ENCODE measurements at regions not wholly inside any gene's neighbourhood (a gene's known extent, or its start where the extent isn't known, plus 50 kb on each side); places are given as distances from the start of the nearest gene placed in this dataset.
"Not testable (repeated sequence)": the region's sequence is repeated elsewhere in the genome, so short reads cannot be mapped to it uniquely, and the experiment has no call there.

DNA sequence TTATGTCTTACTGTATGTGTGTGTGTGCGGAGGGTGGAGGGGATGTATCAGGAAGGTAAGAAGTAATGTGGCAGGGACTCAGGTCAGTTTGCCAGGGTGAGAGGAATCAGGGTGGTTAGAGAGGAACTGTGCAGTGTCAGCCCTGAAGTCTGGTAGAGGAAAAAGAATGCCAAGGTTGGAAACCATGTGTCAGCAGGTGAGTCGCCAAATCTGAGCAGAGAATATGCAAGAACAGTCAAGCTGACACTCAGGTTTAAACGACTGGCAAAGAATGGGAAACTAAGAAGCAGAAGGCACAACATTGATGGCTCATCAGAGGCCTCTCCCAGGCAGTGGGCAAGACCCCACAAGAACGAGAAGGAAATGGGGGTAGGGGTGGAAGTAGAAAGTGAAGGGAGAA is 107.5 kb upstream of the TBX18 start:
- H3K27ac Mint-ChIP-seq: no peak overlapping the region
- no peaks in the 10 kb centered on the region for H3K27me3 Mint-ChIP-seq
- H3K9me3 Mint-ChIP-seq: no peaks in the 10 kb centered on the region
- H3K4me1 Mint-ChIP-seq: no peaks in the 10 kb centered on the region
- H3K36me3 Mint-ChIP-seq (ENCODE audit: low read depth): no peaks in the 10 kb centered on the region
- DNase-seq (no peak), ATAC-seq (no peak)
- no peak overlapping the region for H3K4me3 Mint-ChIP-seq

DNA sequence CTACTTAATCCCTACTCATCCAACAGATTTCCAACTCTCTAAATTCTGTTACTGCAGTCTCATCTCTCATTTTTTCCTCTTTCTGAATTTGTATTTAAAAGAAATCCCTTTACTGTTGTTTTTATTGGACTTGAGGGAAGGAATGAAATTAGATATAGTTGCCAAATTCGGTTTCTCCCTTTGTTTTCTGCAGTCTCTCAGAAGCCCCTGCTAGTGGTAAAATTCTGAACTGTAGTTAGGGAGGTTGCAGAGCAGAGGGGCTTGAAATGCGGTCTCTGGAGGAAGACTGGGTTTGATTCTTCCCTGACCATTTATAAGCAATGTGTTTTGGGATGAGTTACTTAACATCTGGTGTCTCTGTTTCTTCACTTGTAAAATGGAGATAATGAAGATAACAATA is 106.3 kb upstream of the TBX18 start:
- Mint-ChIP-seq H3K27ac (no peak overlapping the region), H3K27me3 (no peaks in the 10 kb centered on the region), H3K4me3 (no peak overlapping the region), H3K4me1 (no peaks in the 10 kb centered on the region), H3K36me3 (ENCODE audit: low read depth) (no peaks in the 10 kb centered on the region), H3K9me3 (no peaks in the 10 kb centered on the region)
- no peak for ATAC-seq
- no peak for DNase-seq

DNA sequence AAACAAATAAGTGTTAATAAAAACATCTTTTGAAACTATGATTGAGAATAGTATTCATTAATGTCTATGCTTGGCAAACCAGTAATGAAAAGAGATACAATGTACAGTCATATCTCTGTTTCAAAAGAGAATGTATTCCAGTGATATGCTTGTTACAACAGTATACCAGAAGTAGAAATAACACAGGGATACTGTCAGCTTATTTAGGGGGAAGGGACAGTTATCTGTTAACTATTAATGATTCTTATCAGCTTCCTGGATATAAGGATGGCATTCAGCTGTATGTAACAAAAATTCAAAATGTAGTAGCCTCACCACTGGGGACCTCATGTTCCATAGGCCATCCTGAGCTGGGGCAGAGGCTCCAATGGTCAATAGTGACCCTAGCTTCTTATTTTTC is 103.8 kb upstream of the TBX18 start:
- Mint-ChIP-seq H3K36me3 (ENCODE audit: low read depth) (no peaks in the 10 kb centered on the region), H3K4me1 (no peaks in the 10 kb centered on the region), H3K27me3 (no peaks in the 10 kb centered on the region), H3K9me3 (no peaks in the 10 kb centered on the region), H3K4me3 (no peak overlapping the region), H3K27ac (no peak overlapping the region)
- DNase-seq (no peak), ATAC-seq (no peak)

DNA sequence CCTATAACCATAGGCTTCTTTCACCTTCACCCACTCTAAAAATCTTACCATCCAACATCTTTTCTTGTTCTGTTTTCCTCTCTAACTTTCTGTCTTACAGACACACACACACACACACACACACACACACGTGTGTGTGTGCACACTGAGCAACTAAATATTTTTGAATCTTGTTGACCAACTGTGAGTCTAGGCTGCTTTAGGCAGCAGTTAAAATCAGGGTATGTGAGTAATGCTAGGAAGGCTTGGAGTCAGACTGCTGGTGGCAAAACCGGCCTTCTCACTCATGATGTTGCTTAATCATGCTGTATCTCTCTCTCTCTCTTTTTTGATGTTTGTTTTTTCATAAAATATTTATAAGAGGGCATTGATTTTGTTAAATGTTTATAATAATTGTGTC is 103.1 kb upstream of the TBX18 start:
- H3K4me1 Mint-ChIP-seq: no peaks in the 10 kb centered on the region
- no peak overlapping the region for H3K27ac Mint-ChIP-seq
- H3K36me3 Mint-ChIP-seq (ENCODE audit: low read depth): no peaks in the 10 kb centered on the region
- no peak overlapping the region for H3K4me3 Mint-ChIP-seq
- H3K27me3 Mint-ChIP-seq: no peaks in the 10 kb centered on the region
- no peaks in the 10 kb centered on the region for H3K9me3 Mint-ChIP-seq
- ATAC-seq (no peak), DNase-seq (no peak)

DNA sequence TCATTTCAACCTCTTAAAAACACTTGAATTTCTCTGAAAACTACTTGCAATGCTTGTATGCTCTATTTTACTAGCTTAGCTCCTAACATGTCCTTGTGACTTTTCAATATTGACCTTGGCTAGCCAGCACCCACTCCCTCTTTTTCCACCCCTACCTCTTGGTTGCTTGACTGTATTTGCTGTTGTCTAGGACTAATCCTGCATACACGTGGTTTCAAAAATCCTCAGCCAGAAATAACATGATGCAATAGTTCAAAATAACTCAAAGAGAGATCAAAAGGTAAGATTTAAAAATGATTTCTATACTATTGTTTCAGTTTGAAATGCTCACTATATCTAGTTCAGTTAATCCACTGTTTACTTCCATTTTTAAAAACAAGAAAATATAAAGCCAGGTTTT is 102.3 kb upstream of the TBX18 start:
- ATAC-seq: no peak
- H3K4me3 Mint-ChIP-seq: no peak overlapping the region
- H3K4me1 Mint-ChIP-seq: no peaks in the 10 kb centered on the region
- no peaks in the 10 kb centered on the region for H3K27me3 Mint-ChIP-seq
- no peaks in the 10 kb centered on the region for H3K36me3 Mint-ChIP-seq (ENCODE audit: low read depth)
- H3K27ac Mint-ChIP-seq: no peak overlapping the region
- DNase-seq: no peak
- H3K9me3 Mint-ChIP-seq: no peaks in the 10 kb centered on the region

DNA sequence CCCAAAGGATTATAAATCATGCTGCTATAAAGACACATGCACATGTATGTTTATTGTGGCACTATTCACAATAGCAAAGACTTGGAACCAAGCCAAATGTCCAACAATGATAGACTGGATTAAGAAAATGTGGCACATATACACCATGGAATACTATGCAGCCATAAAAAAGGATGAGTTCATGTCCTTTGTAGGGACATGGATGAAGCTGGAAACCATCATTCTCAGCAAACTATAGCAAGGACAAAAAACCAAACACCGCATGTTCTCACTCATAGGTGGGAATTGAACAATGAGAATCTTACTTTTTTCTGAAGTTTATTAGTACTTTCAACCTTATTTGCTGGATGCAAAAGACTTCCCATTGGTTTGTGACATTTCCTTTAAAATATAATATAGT is 101.0 kb upstream of the TBX18 start:
- not testable (repeated sequence) for H3K4me1 Mint-ChIP-seq; H3K4me3 Mint-ChIP-seq; ATAC-seq; DNase-seq; H3K27ac Mint-ChIP-seq; H3K27me3 Mint-ChIP-seq; H3K36me3 Mint-ChIP-seq (ENCODE audit: low read depth); H3K9me3 Mint-ChIP-seq

DNA sequence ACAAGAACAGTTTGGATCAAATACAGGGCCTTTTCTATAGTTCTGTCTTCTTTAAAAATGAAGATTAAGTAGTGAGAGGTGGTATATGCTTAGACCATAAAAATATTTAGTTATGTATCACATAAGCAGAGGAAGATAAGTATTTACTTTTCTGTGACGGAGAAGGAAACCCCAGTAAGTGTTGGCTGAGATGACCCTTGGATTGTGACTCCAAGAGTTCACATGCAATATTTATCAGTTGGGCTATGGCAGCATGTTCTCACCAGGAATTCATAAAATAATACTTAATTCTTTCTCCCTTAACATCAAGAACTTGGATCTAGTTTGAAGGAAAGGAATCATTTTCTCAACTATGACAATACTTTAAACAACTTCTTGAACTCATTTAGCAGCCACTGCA is 98.4 kb upstream of the TBX18 start:
- H3K27ac Mint-ChIP-seq: no peak overlapping the region
- ATAC-seq (no peak), DNase-seq (no peak)
- no peaks in the 10 kb centered on the region for H3K36me3 Mint-ChIP-seq (ENCODE audit: low read depth)
- H3K27me3 Mint-ChIP-seq: no peaks in the 10 kb centered on the region
- H3K9me3 Mint-ChIP-seq: no peaks in the 10 kb centered on the region
- no peak overlapping the region for H3K4me3 Mint-ChIP-seq
- H3K4me1 Mint-ChIP-seq: no peaks in the 10 kb centered on the region

DNA sequence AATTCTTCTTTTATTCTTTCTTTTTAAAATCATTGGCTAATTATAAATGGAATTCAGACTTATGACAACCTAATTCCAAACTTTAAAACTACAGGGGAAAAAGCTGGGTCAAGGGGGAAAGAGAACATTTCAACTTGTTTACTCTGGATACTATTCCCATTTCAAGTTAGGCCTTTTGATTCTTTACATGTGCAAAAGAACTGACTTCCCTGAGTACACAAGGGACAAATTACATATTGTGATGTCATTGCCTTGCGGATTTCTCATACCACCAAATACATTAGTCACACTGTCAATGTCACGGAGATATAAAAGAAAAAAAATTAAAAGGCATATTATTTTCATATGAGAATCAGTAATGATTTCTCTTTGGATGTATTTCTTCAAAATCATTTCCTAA is 96.5 kb upstream of the TBX18 start:
- DNase-seq: no peak
- Mint-ChIP-seq H3K9me3 (no peaks in the 10 kb centered on the region), H3K27me3 (no peaks in the 10 kb centered on the region), H3K4me1 (no peaks in the 10 kb centered on the region), H3K27ac (no peak overlapping the region), H3K4me3 (no peak overlapping the region), H3K36me3 (ENCODE audit: low read depth) (no peaks in the 10 kb centered on the region)
- ATAC-seq: no peak

DNA sequence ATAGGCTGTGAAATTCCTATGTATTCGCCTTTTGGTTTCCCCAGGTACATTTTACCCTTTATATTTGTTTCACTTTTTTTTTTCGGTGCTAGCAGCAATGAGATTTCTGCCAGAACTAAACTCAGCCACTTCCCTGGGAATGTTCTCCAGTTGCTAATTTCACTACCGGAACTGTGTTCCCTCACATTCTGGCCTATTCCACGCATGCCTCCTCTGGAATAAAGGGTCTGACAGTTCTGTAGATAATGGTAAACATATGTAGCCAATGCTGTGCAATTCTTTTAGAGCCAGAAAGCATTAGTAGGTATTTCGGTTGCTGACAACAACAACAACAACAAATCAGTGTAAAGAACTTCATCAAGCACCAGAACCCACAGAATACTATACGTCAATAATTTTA is 96.1 kb upstream of the TBX18 start:
- no peaks in the 10 kb centered on the region for H3K9me3 Mint-ChIP-seq

DNA sequence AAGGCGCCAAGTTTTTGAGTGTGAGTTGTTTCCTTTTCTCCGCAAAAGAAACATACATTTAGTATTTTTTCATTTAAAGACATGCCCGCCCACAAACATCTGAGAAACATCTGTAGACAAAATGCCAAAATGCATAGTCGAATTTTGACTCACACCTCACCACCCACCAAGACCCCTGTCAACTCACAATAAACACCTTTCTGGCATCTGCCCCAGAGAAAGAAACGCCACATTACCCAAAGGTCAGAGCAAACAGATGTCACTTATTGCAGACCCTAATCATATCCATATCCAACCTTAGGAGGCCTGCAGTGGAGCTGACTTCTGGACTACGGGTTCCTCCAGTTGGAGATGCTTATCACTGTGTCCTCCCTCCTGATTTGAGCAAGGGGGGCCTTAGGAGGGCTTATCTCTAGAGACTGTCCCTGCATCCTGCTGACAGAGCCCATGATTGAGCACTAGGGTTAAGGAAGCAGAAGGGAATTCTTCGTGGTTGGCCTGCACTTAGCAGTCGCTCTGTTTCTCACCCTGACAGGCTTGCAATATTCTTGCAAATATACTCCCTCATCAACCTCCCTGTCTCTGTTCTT is 90.5 kb upstream of the TBX18 start:
- ATAC-seq (no peak), DNase-seq (no peak)
- Mint-ChIP-seq H3K36me3 (ENCODE audit: low read depth) (no peaks in the 10 kb centered on the region), H3K27ac (no peak overlapping the region), H3K27me3 (no peaks in the 10 kb centered on the region), H3K4me3 (no peak overlapping the region), H3K9me3 (no peaks in the 10 kb centered on the region), H3K4me1 (no peaks in the 10 kb centered on the region)

More for the DNA sequence above, 96.1 kb upstream of the TBX18 start:
- H3K27me3 Mint-ChIP-seq: no peaks in the 10 kb centered on the region
- ATAC-seq: no peak
- H3K36me3 Mint-ChIP-seq (ENCODE audit: low read depth): no peaks in the 10 kb centered on the region
- no peak overlapping the region for H3K27ac Mint-ChIP-seq
- H3K4me3 Mint-ChIP-seq: no peak overlapping the region
- H3K4me1 Mint-ChIP-seq: no peaks in the 10 kb centered on the region
- no peak for DNase-seq

DNA sequence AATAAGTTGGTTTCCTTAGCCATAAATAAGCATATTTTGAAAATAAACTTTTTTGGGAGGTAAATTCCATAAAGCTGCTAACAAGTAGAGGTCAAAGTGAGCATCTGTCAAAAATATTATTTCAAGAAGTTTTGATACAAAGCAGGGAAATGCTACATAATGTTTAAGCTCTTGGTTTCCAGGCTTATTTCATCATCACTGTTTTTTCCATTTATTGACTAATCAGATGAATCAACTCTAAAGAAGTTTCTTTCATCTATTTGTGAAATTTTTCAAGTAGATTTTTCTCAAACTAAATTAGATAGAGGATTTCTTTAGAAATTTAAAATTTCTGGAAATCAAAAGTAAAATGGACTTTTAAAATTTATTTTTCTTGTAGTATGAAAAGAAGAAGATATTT is 89.5 kb upstream of the TBX18 start:
- no peak for ATAC-seq
- no peaks in the 10 kb centered on the region for H3K36me3 Mint-ChIP-seq (ENCODE audit: low read depth)
- H3K9me3 Mint-ChIP-seq: no peaks in the 10 kb centered on the region
- H3K27me3 Mint-ChIP-seq: no peaks in the 10 kb centered on the region
- no peak for DNase-seq
- no peaks in the 10 kb centered on the region for H3K4me1 Mint-ChIP-seq
- no peak overlapping the region for H3K27ac Mint-ChIP-seq
- no peak overlapping the region for H3K4me3 Mint-ChIP-seq

DNA sequence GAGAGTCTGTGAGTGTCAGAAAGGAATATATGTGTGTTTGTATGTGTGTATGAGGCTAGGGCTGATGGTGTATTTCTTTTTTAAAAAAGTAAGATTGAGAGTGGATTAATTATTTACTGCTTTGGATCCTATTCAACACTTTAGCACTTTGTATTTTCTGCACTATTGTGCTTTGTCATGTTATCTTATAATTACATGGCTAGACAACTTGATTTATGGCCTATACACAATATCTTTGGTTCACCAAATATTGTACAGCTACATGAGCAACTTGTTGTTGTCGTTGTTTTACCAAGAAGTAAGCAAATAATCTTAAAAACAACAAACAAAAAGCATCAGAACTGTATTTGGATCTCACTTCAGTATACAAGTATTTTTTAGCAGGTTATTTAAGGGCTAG is 84.6 kb upstream of the TBX18 start:
- no peaks in the 10 kb centered on the region for H3K36me3 Mint-ChIP-seq (ENCODE audit: low read depth)
- no peaks in the 10 kb centered on the region for H3K27me3 Mint-ChIP-seq
- no peaks in the 10 kb centered on the region for H3K4me1 Mint-ChIP-seq
- no peak overlapping the region for H3K4me3 Mint-ChIP-seq
- no peaks in the 10 kb centered on the region for H3K9me3 Mint-ChIP-seq
- H3K27ac Mint-ChIP-seq: no peak overlapping the region
- DNase-seq: no peak
- ATAC-seq: no peak

DNA sequence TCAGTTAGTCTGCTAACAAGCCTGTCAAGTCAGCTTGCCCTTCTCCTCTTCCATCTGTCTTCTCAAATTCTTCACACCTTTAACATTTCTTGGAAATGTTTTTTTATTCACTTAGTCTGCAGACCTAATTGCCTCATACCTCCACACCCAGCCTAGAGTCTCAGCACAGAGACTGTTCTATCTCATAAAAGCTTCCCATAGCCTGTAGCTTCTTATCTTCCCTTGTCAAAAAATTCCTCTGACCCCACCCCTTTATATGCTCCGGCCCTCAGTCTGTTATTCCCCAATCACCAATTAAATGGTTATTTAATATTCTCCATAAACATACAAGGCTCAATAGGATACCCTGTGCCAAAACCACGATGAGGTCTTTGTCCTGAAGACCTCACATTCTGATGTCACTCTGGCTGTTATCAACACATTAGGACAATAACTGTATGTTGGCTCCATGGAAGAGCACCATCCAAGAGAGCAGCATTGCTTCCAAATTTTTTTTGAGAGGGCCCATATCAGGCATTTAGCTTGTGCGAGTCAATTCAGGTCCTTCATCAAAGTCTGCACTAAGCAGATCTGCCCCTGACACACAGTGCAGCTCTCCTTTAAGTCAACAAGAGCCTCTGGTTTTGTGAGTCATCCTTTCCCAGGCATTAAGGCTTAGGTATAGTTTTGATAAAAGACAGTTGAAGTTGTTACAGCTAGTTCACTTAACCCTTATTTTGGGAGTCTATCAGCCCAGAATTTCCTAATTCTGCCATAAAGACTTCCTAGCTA is 83.2 kb upstream of the TBX18 start:
- Mint-ChIP-seq H3K27me3 (no peaks in the 10 kb centered on the region), H3K4me1 (no peaks in the 10 kb centered on the region), H3K9me3 (no peaks in the 10 kb centered on the region), H3K27ac (no peak overlapping the region), H3K36me3 (ENCODE audit: low read depth) (no peaks in the 10 kb centered on the region), H3K4me3 (no peak overlapping the region)
- DNase-seq: no peak
- no peak for ATAC-seq

DNA sequence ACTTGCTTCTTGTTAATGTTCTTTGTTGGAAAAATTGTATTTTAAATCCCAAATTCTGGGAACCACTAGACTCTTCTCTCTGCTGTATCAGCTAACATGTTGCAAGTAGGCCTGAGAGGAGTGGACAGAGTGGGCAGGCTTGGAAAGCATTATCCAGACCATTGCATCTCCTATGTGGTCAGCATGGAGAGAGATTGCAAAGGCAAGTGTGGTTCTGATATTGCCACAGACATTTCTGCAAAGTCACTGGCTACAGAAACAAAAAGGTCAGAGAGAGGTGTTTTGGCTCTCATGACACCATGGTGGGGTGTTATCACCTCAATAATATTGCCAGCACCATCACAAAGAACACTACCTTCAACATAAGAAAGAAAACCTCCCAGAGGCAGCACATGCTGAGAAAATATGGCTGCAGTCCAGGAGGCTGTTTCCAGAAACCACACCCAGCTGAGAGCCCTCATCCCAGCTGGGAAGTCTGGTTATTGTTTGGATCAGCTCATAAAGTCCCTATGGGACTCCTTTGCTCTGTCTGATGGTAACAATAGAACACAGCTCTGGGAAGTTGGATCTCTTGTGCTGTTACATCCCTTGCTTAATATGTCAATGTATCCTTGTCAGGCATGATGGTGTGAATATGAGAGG is 78.2 kb upstream of the TBX18 start:
- ATAC-seq: no peak
- Mint-ChIP-seq H3K27ac (no peak overlapping the region), H3K36me3 (ENCODE audit: low read depth) (no peaks in the 10 kb centered on the region), H3K27me3 (no peaks in the 10 kb centered on the region), H3K9me3 (peaks cover 4% of the 10 kb centered on the region), H3K4me1 (no peaks in the 10 kb centered on the region), H3K4me3 (no peak overlapping the region)
- no peak for DNase-seq

DNA sequence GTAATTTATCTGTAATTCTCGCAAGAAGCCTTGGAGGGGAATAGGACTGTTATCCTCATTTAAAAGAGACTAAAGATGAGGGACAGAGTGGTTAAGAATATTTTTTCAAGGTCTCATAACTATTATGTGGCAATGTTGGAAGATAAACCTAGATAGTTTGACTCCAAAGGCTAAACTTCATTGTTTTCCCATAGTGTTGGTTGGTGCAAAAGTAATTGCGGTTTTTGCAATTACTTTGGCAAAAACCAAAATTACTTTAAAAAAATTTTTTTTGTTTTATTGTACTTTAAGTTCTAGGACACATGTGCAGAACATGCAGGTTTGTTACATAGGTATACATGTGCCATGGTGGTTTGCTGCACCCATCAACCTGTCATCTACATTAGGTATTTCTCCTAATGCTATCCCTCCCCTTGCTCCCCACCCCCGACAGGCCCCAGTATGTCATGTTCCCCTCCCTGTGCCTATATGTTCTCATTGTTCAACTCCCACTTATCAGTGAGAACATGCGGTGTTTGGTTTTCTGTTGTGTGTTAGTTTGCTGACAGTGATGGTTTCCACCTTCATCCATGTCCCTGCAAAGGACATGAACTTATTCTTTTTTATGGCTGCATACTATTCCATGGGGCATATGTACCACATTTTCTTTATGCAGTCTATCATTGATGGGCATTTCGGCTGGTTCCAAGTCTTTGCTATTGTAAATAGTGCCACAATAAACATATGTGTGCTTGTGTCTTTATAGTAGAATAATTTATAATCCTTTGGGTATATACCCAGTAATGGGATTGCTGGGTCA is 72.9 kb upstream of the TBX18 start:
- not testable (repeated sequence) for H3K27me3 Mint-ChIP-seq; H3K9me3 Mint-ChIP-seq; ATAC-seq; H3K4me3 Mint-ChIP-seq; DNase-seq; H3K4me1 Mint-ChIP-seq; H3K27ac Mint-ChIP-seq; H3K36me3 Mint-ChIP-seq (ENCODE audit: low read depth)

Measured in activated naive CD8-positive, alpha-beta T cell treated with anti-CD3 and anti-CD28 coated beads, Interleukin-2, amount 50 U/mL, for 24 hours (primary cell).